ENCODE measurements at regions not wholly inside any gene's neighbourhood (a gene's known extent, or its start where the extent isn't known, plus 50 kb on each side); places are given as distances from the start of the nearest gene placed in this dataset.

- no peak for DNase-seq
Measured at GRCh38 chr2:6685447-6685846, 180.3 kb downstream of the CMPK2 start.

GRCh38 chr2:6692056-6692455 is 173.7 kb downstream of the CMPK2 start:
- DNase-seq = no peak

- DNase-seq = no peak
Measured at GRCh38 chr2:6692819-6693218, 172.9 kb downstream of the CMPK2 start.

GRCh38 chr2:6694555-6694954 is 171.2 kb downstream of the CMPK2 start:
- DNase-seq = no peak

- DNase-seq = no peak
Measured at GRCh38 chr2:6700335-6700734, 165.4 kb downstream of the CMPK2 start.

GRCh38 chr2:6704077-6704476 is 161.6 kb downstream of the CMPK2 start:
- DNase-seq = no peak

- DNase-seq = no peak
Measured at GRCh38 chr2:6721395-6721794, 144.3 kb downstream of the CMPK2 start.

- DNase-seq = no peak
Measured at GRCh38 chr2:6722574-6722973, 143.1 kb downstream of the CMPK2 start.

- DNase-seq = peak; percentile 10
Measured at GRCh38 chr2:6723865-6724604, 141.7 kb downstream of the CMPK2 start.

GRCh38 chr2:6724605-6725140 is 141.0 kb downstream of the CMPK2 start:
- no peak for DNase-seq

- DNase-seq = no peak
Measured at GRCh38 chr2:6728156-6728555, 137.6 kb downstream of the CMPK2 start.

GRCh38 chr2:6730003-6730402 is 135.7 kb downstream of the CMPK2 start:
- no peak for DNase-seq

- no peak for DNase-seq
Measured at GRCh38 chr2:6730649-6731532, 134.8 kb downstream of the CMPK2 start.

GRCh38 chr2:6739547-6739946 is 126.2 kb downstream of the CMPK2 start:
- DNase-seq = no peak

- no peak for DNase-seq
Measured at GRCh38 chr2:6741229-6741628, 124.5 kb downstream of the CMPK2 start.

- DNase-seq = no peak
Measured at GRCh38 chr2:6744038-6744437, 121.7 kb downstream of the CMPK2 start.

GRCh38 chr2:6747433-6747832 is 118.3 kb downstream of the CMPK2 start:
- no peak for DNase-seq

GRCh38 chr2:6748406-6749067 is 117.2 kb downstream of the CMPK2 start:
- no peak for DNase-seq

GRCh38 chr2:6749962-6750361 is 115.7 kb downstream of the CMPK2 start:
- DNase-seq = no peak

- DNase-seq = no peak
Measured at GRCh38 chr2:6750411-6751158, 115.1 kb downstream of the CMPK2 start.

GRCh38 chr2:6754419-6754818 is 111.3 kb downstream of the CMPK2 start:
- DNase-seq = peak; percentile 4

GRCh38 chr2:6755456-6755855 is 110.3 kb downstream of the CMPK2 start:
- no peak for DNase-seq

- no peak for DNase-seq
Measured at GRCh38 chr2:6757215-6757614, 108.5 kb downstream of the CMPK2 start.

Data from NCI-H69 (cell line).